ENCODE measurements at regions not wholly inside any gene's neighbourhood (a gene's known extent, or its start where the extent isn't known, plus 50 kb on each side); places are given as distances from the start of the nearest gene placed in this dataset.

- no TSS peak for BruUV-seq (replicated peaks)
- no peak overlapping the region for H3K4me3 ChIP-seq (ENCODE audit: low read depth, low read length)
- no peak for DNase-seq
- Mint-ChIP-seq H3K27me3 (ENCODE audit: insufficient read depth, unreplicated experiment) (no peaks in the 10 kb centered on the region), H3K4me1 (ENCODE audit: low read depth, unreplicated experiment) (no peaks in the 10 kb centered on the region), H3K9me3 (ENCODE audit: unreplicated experiment) (no peaks in the 10 kb centered on the region), H3K27ac (ENCODE audit: unreplicated experiment) (no peak overlapping the region), H3K4me3 (ENCODE audit: unreplicated experiment) (no peak overlapping the region), H3K36me3 (ENCODE audit: insufficient read depth, unreplicated experiment) (no peaks in the 10 kb centered on the region)
- POLR2A ChIA-PET: no interaction called here
- CTCF ChIA-PET: no interaction called here
- no peaks in the 10 kb centered on the region for H3K9me3 ChIP-seq
- H3K36me3 ChIP-seq (ENCODE audit: control insufficient read depth, insufficient read depth, low read length): no peaks in the 10 kb centered on the region
- intact Hi-C loops (cut with micrococcal nuclease; ENCODE audit: unreplicated experiment): no loop called here
- TF ChIP-seq CTCF (IDR thresholded peaks at IDR 0.05; ENCODE audit: insufficient read depth in 1 of 2, low read depth in 1 of 2, low read length in 1 of 2, severe bottlenecking in 1 of 2, unreplicated experiment in 1 of 2): no peak
- no peaks in the 10 kb centered on the region for H3K27me3 ChIP-seq (replicated peaks; ENCODE audit: control insufficient read depth, insufficient read depth, low read length)
- no peaks in the 10 kb centered on the region for H3K4me1 ChIP-seq
Observed at GRCh38 chr14:35197015-35197414, 74.7 kb downstream of the PRORP start.

- no peaks in the 10 kb centered on the region for H3K9me3 ChIP-seq
- Mint-ChIP-seq H3K36me3 (ENCODE audit: insufficient read depth, unreplicated experiment) (no peaks in the 10 kb centered on the region), H3K4me1 (ENCODE audit: low read depth, unreplicated experiment) (no peaks in the 10 kb centered on the region), H3K9me3 (ENCODE audit: unreplicated experiment) (no peaks in the 10 kb centered on the region), H3K27me3 (ENCODE audit: insufficient read depth, unreplicated experiment) (no peaks in the 10 kb centered on the region), H3K27ac (ENCODE audit: unreplicated experiment) (no peak overlapping the region), H3K4me3 (ENCODE audit: unreplicated experiment) (no peak overlapping the region)
- intact Hi-C loops (cut with micrococcal nuclease; ENCODE audit: unreplicated experiment): no loop called here
- H3K4me3 ChIP-seq (ENCODE audit: low read depth, low read length): no peak overlapping the region
- TF ChIP-seq CTCF (IDR thresholded peaks at IDR 0.05; ENCODE audit: insufficient read depth in 1 of 2, low read depth in 1 of 2, low read length in 1 of 2, severe bottlenecking in 1 of 2, unreplicated experiment in 1 of 2): no peak
- BruUV-seq (replicated peaks): no TSS peak
- no peaks in the 10 kb centered on the region for H3K27me3 ChIP-seq (replicated peaks; ENCODE audit: control insufficient read depth, insufficient read depth, low read length)
- H3K36me3 ChIP-seq (ENCODE audit: control insufficient read depth, insufficient read depth, low read length): no peaks in the 10 kb centered on the region
- no peaks in the 10 kb centered on the region for H3K4me1 ChIP-seq
- ChIA-PET CTCF (no interaction called here), POLR2A (no interaction called here)
- no peak for DNase-seq
Observed at GRCh38 chr14:35201066-35201465, 78.7 kb downstream of the PRORP start.

GRCh38 chr14:35202195-35202594 is 79.8 kb downstream of the PRORP start:
- no peaks in the 10 kb centered on the region for H3K27me3 Mint-ChIP-seq (ENCODE audit: insufficient read depth, unreplicated experiment)
- no peak for TF ChIP-seq CTCF (IDR thresholded peaks at IDR 0.05; ENCODE audit: insufficient read depth in 1 of 2, low read depth in 1 of 2, low read length in 1 of 2, severe bottlenecking in 1 of 2, unreplicated experiment in 1 of 2)
- H3K4me1 Mint-ChIP-seq (ENCODE audit: low read depth, unreplicated experiment): no peaks in the 10 kb centered on the region
- H3K9me3 ChIP-seq: no peaks in the 10 kb centered on the region
- no peaks in the 10 kb centered on the region for H3K9me3 Mint-ChIP-seq (ENCODE audit: unreplicated experiment)
- H3K27me3 ChIP-seq (replicated peaks; ENCODE audit: control insufficient read depth, insufficient read depth, low read length): no peaks in the 10 kb centered on the region
- intact Hi-C loops (cut with micrococcal nuclease; ENCODE audit: unreplicated experiment): no loop called here
- no TSS peak for BruUV-seq (replicated peaks)
- DNase-seq: no peak
- H3K4me3 ChIP-seq (ENCODE audit: low read depth, low read length): no peak overlapping the region
- no peaks in the 10 kb centered on the region for H3K4me1 ChIP-seq
- CTCF ChIA-PET: no interaction called here
- no peak overlapping the region for H3K27ac Mint-ChIP-seq (ENCODE audit: unreplicated experiment)
- no peaks in the 10 kb centered on the region for H3K36me3 ChIP-seq (ENCODE audit: control insufficient read depth, insufficient read depth, low read length)
- no peaks in the 10 kb centered on the region for H3K36me3 Mint-ChIP-seq (ENCODE audit: insufficient read depth, unreplicated experiment)
- POLR2A ChIA-PET: no interaction called here
- no peak overlapping the region for H3K4me3 Mint-ChIP-seq (ENCODE audit: unreplicated experiment)

All from Caco-2 (cell line).